ENCODE measurements at regions not wholly inside any gene's neighbourhood (a gene's known extent, or its start where the extent isn't known, plus 50 kb on each side); places are given as distances from the start of the nearest gene placed in this dataset.

- no peak for DNase-seq (ENCODE audit: low spot score in 2 of 2)
- no peak for FAIRE-seq
These were observed 226.6 kb downstream of the MTX2 start for GRCh38 chr2:176495826-176496225.

DNA sequence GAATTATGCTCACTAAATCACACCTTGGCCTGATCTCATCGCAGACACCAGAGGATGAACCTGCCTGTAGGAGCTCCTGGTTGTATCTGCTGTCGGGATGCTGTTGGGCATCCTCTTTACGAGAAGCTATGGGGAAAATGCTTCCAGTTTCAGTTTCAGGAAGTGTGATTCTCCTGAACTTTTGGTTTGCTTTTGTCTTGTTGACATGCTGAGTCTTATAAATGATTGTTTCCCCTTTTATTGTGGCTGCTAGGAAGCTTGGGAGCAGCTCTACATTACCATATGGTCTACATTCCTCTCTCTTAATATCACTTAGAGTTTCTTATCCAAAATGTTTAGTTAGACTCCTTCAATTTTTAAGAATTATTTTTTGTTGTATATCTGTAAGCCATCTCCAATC, 227.5 kb downstream of the MTX2 start:
- FAIRE-seq (no peak), DNase-seq (ENCODE audit: low spot score in 2 of 2) (no peak)

DNA sequence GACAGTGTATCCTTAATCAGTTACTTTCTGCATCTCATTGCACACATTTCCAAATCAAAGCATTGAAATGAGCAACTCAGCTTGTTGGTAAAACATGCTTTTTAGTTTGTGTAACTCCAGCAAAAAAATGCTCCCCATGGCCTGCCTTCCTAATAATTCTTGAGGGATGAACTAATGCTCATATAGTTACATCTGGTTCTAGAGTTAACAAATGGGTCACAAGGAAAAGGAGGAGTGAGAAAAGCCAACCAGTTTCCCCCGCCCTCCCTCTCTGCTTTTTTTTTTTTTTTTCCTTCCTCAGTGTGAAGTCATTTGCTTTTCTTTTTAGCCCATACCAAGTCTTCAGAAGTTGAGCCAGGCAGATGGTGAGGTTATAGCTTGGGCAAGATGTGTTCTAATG, 231.7 kb downstream of the MTX2 start:
- FAIRE-seq: no peak
- no peak for DNase-seq (ENCODE audit: low spot score in 2 of 2)

DNA sequence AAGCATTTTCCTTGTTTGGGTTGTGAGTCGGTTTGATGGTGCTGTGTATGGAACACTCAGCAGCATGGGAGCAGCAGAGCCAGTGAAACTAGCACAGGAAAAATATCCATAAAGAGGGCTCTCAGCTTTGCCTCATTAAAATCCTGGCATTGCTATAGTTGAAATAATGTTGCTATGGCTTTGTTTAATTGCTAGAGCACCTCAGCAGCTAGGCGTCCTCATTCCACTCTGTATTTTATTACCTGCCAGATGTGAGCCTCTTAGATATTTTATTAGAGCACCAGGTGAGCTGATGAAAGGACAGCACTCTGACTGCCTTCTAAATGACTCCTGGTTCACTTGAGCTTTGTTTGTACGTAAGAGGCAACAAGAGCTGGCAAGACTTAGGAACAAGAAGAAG, 232.4 kb downstream of the MTX2 start:
- FAIRE-seq: no peak
- no peak for DNase-seq (ENCODE audit: low spot score in 2 of 2)

- DNase-seq (ENCODE audit: low spot score in 2 of 2) (no peak), FAIRE-seq (no peak)
These were observed 233.4 kb downstream of the MTX2 start for GRCh38 chr2:176502619-176503018.

- DNase-seq (ENCODE audit: low spot score in 2 of 2) (no peak), FAIRE-seq (no peak)
These were observed 234.5 kb downstream of the MTX2 start for GRCh38 chr2:176503776-176504175.

DNA sequence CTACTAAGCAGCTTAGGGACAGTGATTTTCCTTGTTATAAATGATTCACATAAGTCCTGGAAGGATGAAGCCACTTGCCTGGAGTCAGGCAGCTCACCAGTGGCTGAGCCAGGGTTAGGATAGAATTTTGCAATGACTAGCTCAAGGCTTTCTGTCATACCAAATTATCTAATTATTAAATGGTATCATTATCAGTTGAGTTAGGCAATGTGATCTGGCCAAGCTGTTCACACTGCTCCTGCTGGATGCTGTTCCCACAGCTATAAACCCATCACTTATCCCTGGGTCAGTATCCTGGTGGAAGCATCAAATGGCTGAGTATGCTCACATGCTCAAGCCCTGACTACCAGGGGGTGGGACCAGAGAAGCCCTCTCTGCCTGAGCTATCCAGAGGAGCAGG, 235.2 kb downstream of the MTX2 start:
- DNase-seq (ENCODE audit: low spot score in 2 of 2): no peak

GRCh38 chr2:176507786-176508185, 238.5 kb downstream of the MTX2 start:
- no peak for FAIRE-seq
- no peak for DNase-seq (ENCODE audit: low spot score in 2 of 2)

More for the DNA sequence above, 235.2 kb downstream of the MTX2 start:
- FAIRE-seq: no peak

GRCh38 chr2:176508374-176508773, 239.1 kb downstream of the MTX2 start:
- DNase-seq (ENCODE audit: low spot score in 2 of 2) (no peak), FAIRE-seq (no peak)

DNA sequence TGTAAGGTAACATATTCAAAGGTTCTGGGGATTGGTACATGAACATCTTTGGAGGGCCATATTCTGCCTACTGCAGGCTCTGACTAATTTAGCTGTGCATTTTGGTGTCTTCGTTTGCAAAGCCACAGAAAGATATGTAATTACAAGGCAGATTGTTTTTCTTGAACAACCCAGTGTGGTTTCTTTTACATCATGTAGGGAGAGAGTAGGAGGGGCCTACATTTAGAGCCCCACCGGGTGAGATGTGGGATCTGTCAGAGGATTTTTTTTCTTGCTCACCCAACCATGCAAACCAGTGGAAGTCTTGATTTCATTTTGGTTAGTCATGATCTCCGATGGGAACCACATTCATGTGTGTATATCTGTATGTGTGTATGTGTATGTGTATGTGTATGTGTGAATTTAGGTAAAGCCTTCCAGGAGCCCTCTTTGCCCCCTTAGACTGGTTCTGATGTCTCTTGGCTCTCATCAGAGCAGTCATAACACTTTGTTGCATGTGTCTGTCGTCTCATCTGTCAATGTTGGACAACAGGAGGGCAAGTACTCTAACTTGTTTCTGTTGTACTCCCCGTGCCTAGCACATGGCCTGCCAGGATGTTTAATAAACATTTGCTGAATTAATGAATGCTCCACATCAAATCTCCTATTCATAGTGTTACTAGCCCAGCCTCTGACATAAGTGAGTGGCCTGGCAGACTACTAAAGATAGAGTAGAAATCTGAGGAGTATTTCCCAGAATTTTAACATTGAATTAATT, 239.9 kb downstream of the MTX2 start:
- DNase-seq (ENCODE audit: low spot score in 2 of 2): no peak
- FAIRE-seq: no peak

DNA sequence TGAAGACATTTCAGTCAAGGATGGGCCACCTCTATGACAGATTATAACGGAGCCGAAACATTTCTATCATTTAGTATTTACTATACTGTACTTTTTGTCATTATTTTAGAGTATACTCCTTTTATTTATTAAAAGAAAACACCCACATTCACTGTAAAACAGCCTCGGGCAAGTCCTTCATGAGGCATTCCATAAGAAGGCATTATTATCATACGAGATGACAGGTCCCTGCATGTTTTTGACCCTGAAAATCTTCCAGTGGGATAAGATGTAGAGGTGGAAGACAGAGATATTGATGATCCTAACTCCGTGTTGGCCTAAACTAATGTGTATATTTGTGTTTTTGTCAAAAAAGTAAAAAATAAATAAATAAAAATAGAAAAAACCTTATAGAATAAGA, 245.0 kb downstream of the MTX2 start:
- DNase-seq (ENCODE audit: low spot score in 2 of 2) (no peak), FAIRE-seq (no peak)

- DNase-seq (ENCODE audit: low spot score in 2 of 2) (no peak), FAIRE-seq (no peak)
These were observed 245.7 kb downstream of the MTX2 start for GRCh38 chr2:176514805-176515500.

GRCh38 chr2:176516051-176516602, 246.9 kb downstream of the MTX2 start:
- no peak for DNase-seq (ENCODE audit: low spot score in 2 of 2)
- no peak for FAIRE-seq

- FAIRE-seq: no peak
- no peak for DNase-seq (ENCODE audit: low spot score in 2 of 2)
These were observed 249.6 kb downstream of the MTX2 start for GRCh38 chr2:176518823-176519222.

GRCh38 chr2:176521878-176522670, 252.8 kb downstream of the MTX2 start:
- DNase-seq (ENCODE audit: low spot score in 2 of 2) (no peak), FAIRE-seq (no peak)

GRCh38 chr2:176525086-176525485, 255.8 kb downstream of the MTX2 start:
- FAIRE-seq (no peak), DNase-seq (ENCODE audit: low spot score in 2 of 2) (no peak)

GRCh38 chr2:176526995-176527901, 258.0 kb downstream of the MTX2 start:
- no peak for FAIRE-seq
- no peak for DNase-seq (ENCODE audit: low spot score in 2 of 2)

GRCh38 chr2:176531608-176532007, 262.4 kb downstream of the MTX2 start:
- DNase-seq (ENCODE audit: low spot score in 2 of 2) (no peak), FAIRE-seq (no peak)

DNA sequence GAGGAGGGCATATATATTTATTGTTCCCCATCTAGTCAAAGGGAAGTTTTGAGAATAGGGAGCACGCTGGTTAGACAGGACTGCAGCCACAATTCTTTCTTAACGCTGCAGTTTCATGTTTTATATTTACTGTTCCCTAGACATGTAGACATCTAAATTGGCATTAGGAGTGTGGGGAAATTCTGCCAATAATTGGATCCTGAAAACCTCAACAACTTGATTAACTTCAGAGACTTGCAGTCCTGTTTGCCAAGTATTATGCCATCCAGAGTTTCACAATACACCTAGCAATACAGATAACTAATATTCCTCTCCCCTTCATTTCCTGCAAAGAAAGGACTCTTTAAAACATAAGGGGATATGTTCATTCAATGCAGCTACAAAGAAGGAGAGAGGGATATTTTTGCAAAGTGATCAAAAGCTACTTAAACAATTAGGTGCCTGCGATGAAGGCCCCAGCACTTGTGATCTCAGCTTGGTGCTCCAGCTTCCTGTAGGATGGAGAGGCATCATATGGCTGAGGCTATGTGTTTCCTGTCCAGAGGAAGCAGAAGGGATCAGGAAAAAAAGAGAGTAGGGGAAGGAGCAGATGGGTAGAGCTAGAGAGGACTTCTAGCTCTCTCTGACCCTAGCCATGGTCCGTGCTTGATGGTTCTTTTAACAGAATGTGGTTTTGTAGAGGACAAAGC, 264.4 kb downstream of the MTX2 start:
- no peak for FAIRE-seq
- DNase-seq (ENCODE audit: low spot score in 2 of 2): no peak
